K562 (cell line): ENCODE measurements at regions not wholly inside any gene's neighbourhood (a gene's known extent, or its start where the extent isn't known, plus 50 kb on each side); places are given as distances from the start of the nearest gene placed in this dataset.
A peak's percentile ranks its signal among the peaks of the same experiment; 100 is the strongest.

ENCODE experiments used
- ATAC-seq: fragments of 200-7000 bp; cut with Tn5 transposase; 3 replicates; pipeline ENCODE4 v1.9.1; 2020; ENCODE audit warnings: moderate library complexity
- BruUV-seq: library from RNA; stranded (reverse); fragments of 400-500 nt; replicated peaks from 2 replicates; lab custom pipeline; 2021; lab: Mats Ljungman, UMichigan
- CTCF ChIA-PET: fragments of 300-600 bp; formaldehyde crosslinking; extraction: SDS; loops from one replicate; lab custom pipeline; 2021; ENCODE audit warnings: low intra/inter-chr PET ratio; lab: Yijun Ruan, JAX
- POLR2A ChIA-PET: fragments of 300-600, 350-650 bp; sonication (Branson Sonifier 250); formaldehyde crosslinking; extraction: SDS; loops from one replicate; lab custom pipeline; 2021; ENCODE audit warnings: antibody characterized with exemption, inconsistent platforms; lab: Yijun Ruan, JAX
- DNase-seq, 4 experiments: peaks; one replicate each; pipeline versions ENCODE4 v3.0.0 to v3.0.0-alpha.2; 2011 to 2018; ENCODE audit warnings: low spot score in 3 of 4, mixed read lengths in 3 of 4; ENCODE audit errors: extremely low read depth in 1 of 4
- FAIRE-seq: peaks from 2 replicates; lab custom pipeline; 2011; peaks lifted over from hg19 to GRCh38; lab: Jason Lieb, UNC
- H2AFZ ChIP-seq: 2 replicates; pipeline ENCODE4 v1.6.0; 2011; ENCODE audit warnings: low read depth, low read length, control low read depth, inconsistent platforms
- H3K27ac ChIP-seq: fragments of 200-600 bp; 3 replicates; pipeline ENCODE4 v1.8.0; 2011; ENCODE audit warnings: low read depth, mild to moderate bottlenecking, control low read depth, inconsistent platforms, low read length, moderate library complexity, mixed read lengths; ENCODE audit errors: extremely low read depth
- H3K27me3 ChIP-seq, 2 experiments: fragments of 300-600 bp in 1 of 2; 2 replicates in 1 of 2; 3 replicates in 1 of 2; pipeline versions ENCODE4 v1.6.0 to v1.8.0; 2011; ENCODE audit warnings: inconsistent platforms in 2 of 2, low read length in 2 of 2, mild to moderate bottlenecking in 1 of 2, mixed read lengths in 1 of 2, moderate library complexity in 1 of 2; ENCODE audit not compliant: control insufficient read depth in 2 of 2, insufficient read depth in 2 of 2
- H3K36me3 ChIP-seq: fragments of 300-600 bp; 3 replicates; pipeline ENCODE4 v1.8.0; 2011; ENCODE audit warnings: mild to moderate bottlenecking, low read length, inconsistent platforms; ENCODE audit not compliant: control insufficient read depth, insufficient read depth
- H3K4me1 ChIP-seq, 2 experiments: fragments of 200-600 bp in 1 of 2; replicated peaks in 1 of 2; 2 replicates in 1 of 2; 3 replicates in 1 of 2; pipeline versions ENCODE4 v1.5.1 to v1.8.0; 2011; ENCODE audit warnings: inconsistent platforms in 2 of 2, low read length in 2 of 2, mild to moderate bottlenecking in 1 of 2, mixed read lengths in 1 of 2, moderate library complexity in 1 of 2; ENCODE audit not compliant: control insufficient read depth in 2 of 2, insufficient read depth in 2 of 2
- H3K4me2 ChIP-seq: 2 replicates; pipeline ENCODE4 v1.6.1; 2011; ENCODE audit warnings: low read length, control low read depth, inconsistent platforms, mixed read lengths; ENCODE audit not compliant: insufficient read depth
- H3K4me3 ChIP-seq: fragments of 200-600 bp; sonication (generic), shearing (Covaris generic); 2 replicates; pipeline ENCODE4 v1.5.1; 2016; ENCODE audit warnings: control low read depth, inconsistent platforms
- H3K79me2 ChIP-seq: fragments of 200-600 bp; 3 replicates; pipeline ENCODE4 v1.8.0; 2011; ENCODE audit warnings: low read length, inconsistent platforms; ENCODE audit not compliant: control insufficient read depth, insufficient read depth
- H3K9ac ChIP-seq, 2 experiments: 2 replicates each; pipeline versions ENCODE4 v1.6.0 to v1.6.1; 2011; ENCODE audit warnings: low read depth in 2 of 2, low read length in 2 of 2, control low read depth in 1 of 2, inconsistent platforms in 1 of 2, mild to moderate bottlenecking in 1 of 2, mixed read lengths in 1 of 2; ENCODE audit not compliant: insufficient read depth in 1 of 2
- H3K9me1 ChIP-seq: one replicate; pipeline ENCODE4 v1.6.0; 2011; ENCODE audit warnings: inconsistent platforms, mild to moderate bottlenecking, low read length, moderate library complexity; ENCODE audit not compliant: control insufficient read depth, insufficient read depth
- H3K9me3 ChIP-seq: replicated peaks from 2 replicates; pipeline ENCODE4 v1.5.1; 2011; ENCODE audit warnings: low read depth, low read length, inconsistent platforms; ENCODE audit not compliant: control insufficient read depth, insufficient read depth
- H4K20me1 ChIP-seq: replicated peaks from 2 replicates; pipeline ENCODE4 v1.6.1; 2011; ENCODE audit warnings: low read length, inconsistent platforms, mixed read lengths; ENCODE audit not compliant: control insufficient read depth, insufficient read depth
- BRD4 ChIP-seq: fragments of 200-600 bp; sonication (generic); IDR thresholded peaks from 2 replicates; pipeline ENCODE4 v1.6.1; 2017; ENCODE audit warnings: inconsistent platforms
- CTBP1 ChIP-seq: fragments of 450-650 bp; IDR thresholded peaks from 2 replicates; pipeline ENCODE4 v1.6.1; 2016; ENCODE audit warnings: borderline replicate concordance
- EP300 ChIP-seq: IDR thresholded peaks from 2 replicates; pipeline ENCODE4 v1.6.1; 2012; ENCODE audit warnings: low read length, improper control_type of control experiment
- FOXP1 ChIP-seq: sonication (generic); formaldehyde crosslinking; IDR thresholded peaks from 2 replicates; pipeline ENCODE4 v1.8.0; 2022; ENCODE audit warnings: mild to moderate bottlenecking, missing genetic modification reagents
- ID3 ChIP-seq, 2 experiments: fragments of 250-450 bp in 1 of 2; fragments of 450-650 bp in 1 of 2; sonication (Bioruptor Pico) in 1 of 2; IDR thresholded peaks; 2 replicates each; pipeline versions ENCODE4 v1.6.1 to v1.8.0; 2016 to 2021; ENCODE audit warnings: mild to moderate bottlenecking in 2 of 2, moderate library complexity in 2 of 2, missing compliant biosample characterization in 1 of 2, missing genetic modification characterization in 1 of 2
- MCM3 ChIP-seq: fragments of 450-650 bp; IDR thresholded peaks from 2 replicates; pipeline ENCODE4 v1.6.1; 2016
- MCM7 ChIP-seq, 2 experiments: fragments of 450-650 bp; IDR thresholded peaks; 2 replicates each; pipeline ENCODE4 v1.6.1; 2016 to 2018
- NCOA6 ChIP-seq: fragments of 450-650 bp; IDR thresholded peaks from 2 replicates; pipeline ENCODE4 v1.6.1; 2017; ENCODE audit warnings: mild to moderate bottlenecking
- TAF15 ChIP-seq: fragments of 200-400 bp; formaldehyde crosslinking; IDR thresholded peaks from 2 replicates; pipeline ENCODE4 v1.6.1; 2017; ENCODE audit warnings: mild to moderate bottlenecking, low read depth, low read length, moderate library complexity
- ZNF764 ChIP-seq: fragments of 250-450 bp; sonication (Bioruptor Pico); IDR thresholded peaks from 2 replicates; pipeline ENCODE4 v1.4.0; 2020; ENCODE audit warnings: low read depth, mild to moderate bottlenecking, moderate library complexity
- ZNF830 ChIP-seq: fragments of 250-450 bp; sonication (Bioruptor Pico); IDR thresholded peaks from 2 replicates; pipeline ENCODE4 v1.5.0; 2021; ENCODE audit warnings: mild to moderate bottlenecking
- WGBS: fragments of 100-300 bp; shearing (Covaris generic); methylation state at CpG from one replicate; pipeline ENCODE4 v1.1.6; 2016; ENCODE audit warnings: low coverage, mixed read lengths; ENCODE audit not compliant: insufficient coverage; ENCODE audit errors: missing lambda C conversion rate; 5-methylcytosine and 5-hydroxymethylcytosine counted together
- in situ Hi-C: fragments of 300-500 bp; cut with MboI; formaldehyde crosslinking; loops from 4 replicates; pipeline ENCODE4 v1.15.0; 2018; ENCODE audit warnings: inconsistent platforms, mixed read lengths
- intact Hi-C: fragments of 100-400 bp; cut with micrococcal nuclease; formaldehyde crosslinking; loops from 2 replicates; pipeline ENCODE4 v1.14.2; 2022
- TF ChIP-seq, protein P1 (sequence below), 2 experiments: fragments of 450-650 bp; IDR thresholded peaks; 2 replicates each; pipeline ENCODE4 v1.6.1; 2016; ENCODE audit warnings: mild to moderate bottlenecking in 2 of 2, borderline replicate concordance in 1 of 2, low read depth in 1 of 2, moderate library complexity in 1 of 2

DNA sequence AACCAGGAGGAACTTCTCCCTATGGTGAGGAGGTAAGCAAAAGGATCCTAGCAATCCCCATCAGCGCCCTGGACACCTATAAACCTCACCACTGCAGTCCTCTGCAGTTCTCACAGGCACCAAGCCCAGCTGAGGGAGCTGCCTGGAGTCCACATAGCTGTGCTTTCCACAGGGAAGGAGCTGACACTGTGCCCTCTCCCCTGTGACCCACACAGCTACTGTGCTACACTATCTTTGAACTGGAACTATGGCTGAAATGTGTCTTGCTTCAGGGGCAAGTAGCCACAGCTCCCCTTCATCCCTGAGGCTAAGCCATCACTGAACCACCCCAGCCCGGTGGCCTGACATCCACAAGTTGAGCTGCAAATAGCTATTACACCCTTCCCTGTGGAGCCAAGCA lies 208.5 kb upstream of the RPL34 start:
- ChIA-PET CTCF (no interaction called here), POLR2A (interaction anchor here (0.7 to 0.8 kb wide), 2 partner anchors 18 to 243 kb away, joined by 3 read pairs; no protein-coding TSS in a partner anchor)
- no peak overlapping the region; the same call in 1 of the 2 replicates for H2AFZ ChIP-seq
- no TSS peak for BruUV-seq
- H4K20me1 ChIP-seq = no peaks in the 10 kb centered on the region
- ATAC-seq (peak; percentile 66), DNase-seq (no peak), FAIRE-seq (no peak)
- no peak overlapping the region for H3K27ac ChIP-seq
- in situ Hi-C loops (no loop called here), intact Hi-C loops (no loop called here)
- H3K4me1 ChIP-seq = no peaks in the 10 kb centered on the region
- H3K9me1 ChIP-seq = no peaks in the 10 kb centered on the region
- H3K9ac ChIP-seq = no peak overlapping the region
- no peak overlapping the region for H3K4me3 ChIP-seq
- H3K9me3 ChIP-seq = no peaks in the 10 kb centered on the region
- no peaks in the 10 kb centered on the region for H3K36me3 ChIP-seq
- WGBS = 39% methylated on average over 2 of the region's 2 CpGs
- no peak overlapping the region for H3K4me2 ChIP-seq
- H3K79me2 ChIP-seq = no peaks in the 10 kb centered on the region
- 0 out of 5 replicates have a peak, but pooled peaks cover 0 to 5% of the 10 kb centered on the region in 2 experiments for H3K27me3 ChIP-seq
- TF ChIP-seq, protein P1, sequence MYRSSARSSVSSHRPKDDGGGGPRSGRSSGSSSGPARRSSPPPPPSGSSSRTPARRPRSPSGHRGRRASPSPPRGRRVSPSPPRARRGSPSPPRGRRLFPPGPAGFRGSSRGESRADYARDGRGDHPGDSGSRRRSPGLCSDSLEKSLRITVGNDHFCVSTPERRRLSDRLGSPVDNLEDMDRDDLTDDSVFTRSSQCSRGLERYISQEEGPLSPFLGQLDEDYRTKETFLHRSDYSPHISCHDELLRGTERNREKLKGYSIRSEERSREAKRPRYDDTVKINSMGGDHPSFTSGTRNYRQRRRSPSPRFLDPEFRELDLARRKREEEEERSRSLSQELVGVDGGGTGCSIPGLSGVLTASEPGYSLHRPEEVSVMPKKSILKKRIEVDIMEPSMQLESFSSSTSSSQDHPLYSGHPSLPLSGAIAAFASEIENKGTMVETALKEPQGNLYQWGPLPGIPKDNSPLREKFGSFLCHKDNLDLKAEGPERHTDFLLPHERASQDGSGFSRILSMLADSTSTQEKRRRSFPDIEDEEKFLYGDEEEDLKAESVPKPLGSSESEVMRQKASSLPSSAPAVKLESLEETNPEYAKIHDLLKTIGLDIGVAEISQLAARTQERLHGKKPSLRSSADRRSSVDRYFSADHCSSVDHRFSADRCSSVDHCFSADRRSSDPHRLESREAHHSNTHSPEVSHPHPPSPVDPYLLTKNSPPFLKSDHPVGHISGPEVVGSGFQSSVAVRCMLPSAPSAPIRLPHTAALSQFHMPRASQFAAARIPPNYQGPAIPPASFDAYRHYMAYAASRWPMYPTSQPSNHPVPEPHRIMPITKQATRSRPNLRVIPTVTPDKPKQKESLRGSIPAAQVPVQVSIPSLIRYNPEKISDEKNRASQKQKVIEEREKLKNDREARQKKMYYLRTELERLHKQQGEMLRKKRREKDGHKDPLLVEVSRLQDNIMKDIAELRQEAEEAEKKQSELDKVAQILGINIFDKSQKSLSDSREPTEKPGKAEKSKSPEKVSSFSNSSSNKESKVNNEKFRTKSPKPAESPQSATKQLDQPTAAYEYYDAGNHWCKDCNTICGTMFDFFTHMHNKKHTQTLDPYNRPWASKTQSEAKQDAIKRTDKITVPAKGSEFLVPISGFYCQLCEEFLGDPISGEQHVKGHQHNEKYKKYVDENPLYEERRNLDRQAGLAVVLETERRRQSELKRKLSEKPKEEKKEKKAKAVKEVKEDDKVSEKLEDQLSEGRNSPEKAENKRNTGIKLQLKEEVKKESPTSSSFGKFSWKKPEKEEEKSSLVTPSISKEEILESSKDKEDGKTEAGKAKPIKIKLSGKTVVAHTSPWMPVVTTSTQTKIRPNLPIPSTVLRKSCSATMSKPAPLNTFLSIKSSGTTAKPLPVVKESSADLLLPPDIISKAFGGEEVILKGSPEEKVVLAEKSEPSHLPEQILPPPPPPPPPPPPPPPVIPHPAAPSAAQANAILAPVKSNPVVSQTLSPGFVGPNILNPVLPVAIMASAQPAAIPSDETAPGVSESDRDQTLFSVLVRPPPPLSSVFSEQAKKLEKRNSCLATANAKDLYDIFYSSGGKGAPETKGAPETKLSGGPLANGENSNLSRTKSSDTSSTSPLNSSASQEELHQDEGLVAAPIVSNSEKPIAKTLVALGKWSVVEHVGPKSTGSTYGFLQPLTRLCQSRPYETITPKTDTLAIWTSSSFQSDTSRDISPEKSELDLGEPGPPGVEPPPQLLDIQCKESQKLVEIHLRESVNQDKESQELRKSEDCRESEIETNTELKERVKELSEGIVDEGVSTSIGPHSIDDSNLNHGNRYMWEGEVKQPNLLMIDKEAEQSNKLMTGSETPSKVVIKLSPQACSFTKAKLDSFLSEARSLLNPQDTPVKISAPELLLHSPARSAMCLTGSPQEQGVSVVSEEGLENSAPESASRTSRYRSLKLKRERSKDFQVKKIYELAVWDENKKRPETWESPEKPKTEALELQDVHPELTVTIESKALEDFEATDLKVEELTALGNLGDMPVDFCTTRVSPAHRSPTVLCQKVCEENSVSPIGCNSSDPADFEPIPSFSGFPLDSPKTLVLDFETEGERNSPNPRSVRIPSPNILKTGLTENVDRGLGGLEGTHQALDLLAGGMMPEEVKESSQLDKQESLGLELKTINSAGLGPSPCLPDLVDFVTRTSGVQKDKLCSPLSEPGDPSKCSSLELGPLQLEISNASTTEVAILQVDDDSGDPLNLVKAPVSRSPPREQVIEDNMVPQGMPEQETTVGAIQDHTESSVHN (IDR thresholded peaks at IDR 0.05; ENCODE audit: borderline replicate concordance in 1 of 2, low read depth in 1 of 2) = no peak
- TF ChIP-seq ID3 (CRISPR knock-in tag; IDR thresholded peaks at IDR 0.05) (no peak), ID3 (tag; IDR thresholded peaks at IDR 0.05) (no peak), TAF15 (no peak), CTBP1 (no peak), MCM3 (no peak), FOXP1 (CRISPR knock-in tag) (no peak), ZNF764 (CRISPR knock-in tag) (no peak), MCM7 (IDR thresholded peaks at IDR 0.05) (no peak), EP300 (no peak), NCOA6 (no peak), BRD4 (no peak), ZNF830 (CRISPR knock-in tag) (no peak)
